ENCODE measurements at regions not wholly inside any gene's neighbourhood (a gene's known extent, or its start where the extent isn't known, plus 50 kb on each side); places are given as distances from the start of the nearest gene placed in this dataset.

DNA sequence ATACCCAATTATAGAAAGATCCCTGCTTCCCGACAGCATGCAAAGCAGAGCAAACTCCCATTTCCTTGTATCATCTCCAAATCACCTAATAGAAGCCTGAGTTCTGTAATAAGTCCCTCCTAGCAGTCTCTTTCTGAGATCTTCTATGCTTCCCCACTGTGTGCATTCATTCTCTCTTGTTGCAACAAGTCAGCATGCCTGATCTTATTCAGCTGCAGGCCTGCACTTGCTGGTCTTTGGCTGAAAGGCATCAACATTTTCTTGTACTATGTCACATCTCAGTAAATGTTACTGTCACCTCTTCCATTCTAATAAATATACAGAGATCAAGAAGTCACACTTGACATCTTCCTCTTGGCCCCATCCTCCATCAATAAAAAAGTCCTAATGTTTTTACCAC, 449.9 kb upstream of the MEX3C start:
- TF ChIP-seq, protein P1, sequence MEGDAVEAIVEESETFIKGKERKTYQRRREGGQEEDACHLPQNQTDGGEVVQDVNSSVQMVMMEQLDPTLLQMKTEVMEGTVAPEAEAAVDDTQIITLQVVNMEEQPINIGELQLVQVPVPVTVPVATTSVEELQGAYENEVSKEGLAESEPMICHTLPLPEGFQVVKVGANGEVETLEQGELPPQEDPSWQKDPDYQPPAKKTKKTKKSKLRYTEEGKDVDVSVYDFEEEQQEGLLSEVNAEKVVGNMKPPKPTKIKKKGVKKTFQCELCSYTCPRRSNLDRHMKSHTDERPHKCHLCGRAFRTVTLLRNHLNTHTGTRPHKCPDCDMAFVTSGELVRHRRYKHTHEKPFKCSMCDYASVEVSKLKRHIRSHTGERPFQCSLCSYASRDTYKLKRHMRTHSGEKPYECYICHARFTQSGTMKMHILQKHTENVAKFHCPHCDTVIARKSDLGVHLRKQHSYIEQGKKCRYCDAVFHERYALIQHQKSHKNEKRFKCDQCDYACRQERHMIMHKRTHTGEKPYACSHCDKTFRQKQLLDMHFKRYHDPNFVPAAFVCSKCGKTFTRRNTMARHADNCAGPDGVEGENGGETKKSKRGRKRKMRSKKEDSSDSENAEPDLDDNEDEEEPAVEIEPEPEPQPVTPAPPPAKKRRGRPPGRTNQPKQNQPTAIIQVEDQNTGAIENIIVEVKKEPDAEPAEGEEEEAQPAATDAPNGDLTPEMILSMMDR (conservative IDR thresholded peaks at IDR 0.05) = no peak
- peaks cover 39% of the 10 kb centered on the region for H3K4me1 Mint-ChIP-seq
- H3K9me3 Mint-ChIP-seq = no peaks in the 10 kb centered on the region
- Histone ChIP-seq H3K9me3 (ENCODE audit: control insufficient read depth, low read length) (no peaks in the 10 kb centered on the region), H3K4me1 (ENCODE audit: control insufficient read depth, insufficient read depth, low read length) (peaks cover 17% of the 10 kb centered on the region), H3K27me3 (ENCODE audit: control insufficient read depth, insufficient read depth, low read length, poor library complexity, severe bottlenecking) (no peaks in the 10 kb centered on the region), H3K36me3 (ENCODE audit: control insufficient read depth, insufficient read depth, low read length) (no peaks in the 10 kb centered on the region), H3K4me3 (ENCODE audit: low read length) (no peak overlapping the region), H3K9ac (ENCODE audit: extremely low read depth, low read length, poor library complexity, severe bottlenecking) (no peak overlapping the region), H3K27ac (ENCODE audit: low read depth, low read length) (no peak overlapping the region)
- no peak overlapping the region for H3K4me3 Mint-ChIP-seq
- DNase-seq = no peak
- H3K27ac Mint-ChIP-seq = no peak overlapping the region
- H3K27me3 Mint-ChIP-seq (ENCODE audit: insufficient read depth) = no peaks in the 10 kb centered on the region
- H3K36me3 Mint-ChIP-seq (ENCODE audit: low read depth) = no peaks in the 10 kb centered on the region
- WGBS, 2 experiments (ENCODE audit: insufficient coverage in 1 of 2, insufficient read length in 1 of 2) = 98% methylated on average over 1 of the region's 1 CpG; no CpG with 5 or more reads in 1 of the 2 experiments

- H3K27me3 Mint-ChIP-seq (ENCODE audit: insufficient read depth) = no peaks in the 10 kb centered on the region
- no peak overlapping the region for H3K27ac Mint-ChIP-seq
- no peak overlapping the region for H3K4me3 ChIP-seq (ENCODE audit: low read length)
- H3K27ac ChIP-seq (ENCODE audit: low read depth, low read length) = no peak overlapping the region
- H3K4me1 Mint-ChIP-seq = peaks cover 35% of the 10 kb centered on the region
- no peak overlapping the region for H3K4me3 Mint-ChIP-seq
- H3K9ac ChIP-seq (ENCODE audit: extremely low read depth, low read length, poor library complexity, severe bottlenecking) = no peak overlapping the region
- WGBS, 2 experiments (ENCODE audit: insufficient coverage in 1 of 2, insufficient read length in 1 of 2) = 90 to 100% methylated on average over 2 of the region's 2 CpGs
- H3K27me3 ChIP-seq (ENCODE audit: control insufficient read depth, insufficient read depth, low read length, poor library complexity, severe bottlenecking) = no peaks in the 10 kb centered on the region
- no peaks in the 10 kb centered on the region for H3K9me3 ChIP-seq (ENCODE audit: control insufficient read depth, low read length)
- no peak for DNase-seq
- no peaks in the 10 kb centered on the region for H3K36me3 ChIP-seq (ENCODE audit: control insufficient read depth, insufficient read depth, low read length)
- peaks cover 17% of the 10 kb centered on the region for H3K4me1 ChIP-seq (ENCODE audit: control insufficient read depth, insufficient read depth, low read length)
- TF ChIP-seq, protein P1 (conservative IDR thresholded peaks at IDR 0.05) = no peak
- no peaks in the 10 kb centered on the region for H3K9me3 Mint-ChIP-seq
- H3K36me3 Mint-ChIP-seq (ENCODE audit: low read depth) = no peaks in the 10 kb centered on the region
Measured at GRCh38 chr18:51647942-51648341, 450.5 kb upstream of the MEX3C start.

DNA sequence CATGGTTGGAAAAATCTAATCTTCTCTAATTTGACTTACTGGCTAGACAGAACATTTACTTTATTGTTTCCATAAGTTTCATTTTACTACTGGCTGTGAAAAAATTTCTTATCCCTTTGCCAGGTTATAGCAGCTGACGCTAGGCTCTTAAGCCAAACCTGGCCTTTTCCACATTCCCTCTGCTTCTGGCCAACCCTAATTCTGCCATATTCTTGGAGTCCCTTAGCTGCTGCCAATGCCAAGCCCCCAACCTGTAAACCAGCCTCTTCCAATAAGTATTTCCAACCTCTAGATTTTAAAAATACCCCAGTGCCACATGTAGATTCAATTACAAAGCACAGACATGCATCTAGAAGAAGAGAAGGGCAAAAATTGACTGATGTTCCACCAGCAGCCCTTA, 452.3 kb upstream of the MEX3C start:
- no peak overlapping the region for H3K4me3 Mint-ChIP-seq
- Histone ChIP-seq H3K27me3 (ENCODE audit: control insufficient read depth, insufficient read depth, low read length, poor library complexity, severe bottlenecking) (no peaks in the 10 kb centered on the region), H3K27ac (ENCODE audit: low read depth, low read length) (no peak overlapping the region), H3K4me3 (ENCODE audit: low read length) (no peak overlapping the region), H3K36me3 (ENCODE audit: control insufficient read depth, insufficient read depth, low read length) (no peaks in the 10 kb centered on the region), H3K9me3 (ENCODE audit: control insufficient read depth, low read length) (no peaks in the 10 kb centered on the region), H3K9ac (ENCODE audit: extremely low read depth, low read length, poor library complexity, severe bottlenecking) (no peak overlapping the region), H3K4me1 (ENCODE audit: control insufficient read depth, insufficient read depth, low read length) (peaks cover 17% of the 10 kb centered on the region)
- no peak for DNase-seq
- no peaks in the 10 kb centered on the region for H3K27me3 Mint-ChIP-seq (ENCODE audit: insufficient read depth)
- WGBS, 2 experiments (ENCODE audit: insufficient coverage in 1 of 2, insufficient read length in 1 of 2) = 97 to 100% methylated on average over 1 of the region's 1 CpG
- no peak overlapping the region for H3K27ac Mint-ChIP-seq
- TF ChIP-seq, protein P1 (conservative IDR thresholded peaks at IDR 0.05) = no peak
- H3K4me1 Mint-ChIP-seq = peaks cover 27% of the 10 kb centered on the region
- no peaks in the 10 kb centered on the region for H3K9me3 Mint-ChIP-seq
- no peaks in the 10 kb centered on the region for H3K36me3 Mint-ChIP-seq (ENCODE audit: low read depth)
